Muscle of arm (tissue), 1 donor: ENCODE measurements at regions not wholly inside any gene's neighbourhood (a gene's known extent, or its start where the extent isn't known, plus 50 kb on each side); places are given as distances from the start of the nearest gene placed in this dataset.

Experiments
- DNase-seq: peaks from one replicate; pipeline ENCODE4 v3.0.0-alpha.2; 2013

DNA sequence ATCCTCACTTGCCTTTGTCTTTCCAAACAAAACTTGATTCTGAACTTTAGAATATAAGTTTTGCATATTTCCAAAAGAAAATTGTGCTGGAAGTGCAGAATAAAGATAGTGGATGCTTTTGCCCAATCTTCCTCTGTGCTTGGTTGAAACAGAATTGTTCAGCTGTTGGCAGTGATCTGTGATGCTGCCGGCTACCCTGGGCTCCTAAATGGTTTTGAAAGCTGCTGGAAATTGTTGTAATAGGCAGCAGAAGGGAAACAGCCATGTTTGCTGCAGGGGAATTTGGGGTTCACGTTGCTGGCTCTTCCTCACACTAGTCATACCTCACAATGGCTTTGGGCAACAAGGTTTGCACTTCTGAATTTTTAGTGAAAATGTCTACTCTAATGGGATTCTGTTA, 398.0 kb downstream of the RAPGEF2 start:
- DNase-seq, result no peak

DNA sequence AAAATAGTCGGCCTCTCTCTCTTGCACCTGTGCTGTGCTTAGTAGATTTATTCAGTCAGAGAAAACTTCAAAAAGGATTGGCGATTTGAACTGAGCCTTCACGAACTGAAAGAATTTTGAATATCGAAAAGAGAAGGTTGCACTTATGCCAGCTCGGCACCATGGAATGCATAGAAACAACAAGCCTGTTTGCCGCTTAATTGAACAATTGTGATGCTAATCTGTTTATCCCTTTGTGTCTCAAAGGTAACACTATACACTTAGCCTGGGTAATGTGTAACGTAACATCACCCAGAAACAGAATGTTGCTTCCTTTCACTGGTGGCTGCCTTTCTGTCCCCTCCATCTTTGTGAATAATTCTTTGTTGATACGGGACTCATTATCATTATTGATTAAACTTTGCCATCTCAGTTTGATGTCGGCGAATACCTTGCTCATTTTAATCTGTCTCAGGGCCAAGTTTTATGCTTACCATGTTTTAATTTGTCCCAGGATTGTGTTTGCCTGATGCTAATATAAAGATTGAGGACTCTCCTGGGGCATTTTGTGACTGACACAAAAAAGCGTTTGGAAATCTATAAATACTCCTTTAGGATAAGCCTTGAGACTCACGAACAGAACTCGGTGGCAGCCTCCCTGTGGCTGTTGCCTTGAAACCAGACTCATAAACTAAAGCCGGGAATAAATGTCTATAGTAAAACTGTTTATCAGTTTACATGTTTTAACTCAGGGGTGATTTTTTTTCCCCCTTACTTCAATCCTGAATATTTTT, 400.5 kb downstream of the RAPGEF2 start:
- DNase-seq, result no peak

DNA sequence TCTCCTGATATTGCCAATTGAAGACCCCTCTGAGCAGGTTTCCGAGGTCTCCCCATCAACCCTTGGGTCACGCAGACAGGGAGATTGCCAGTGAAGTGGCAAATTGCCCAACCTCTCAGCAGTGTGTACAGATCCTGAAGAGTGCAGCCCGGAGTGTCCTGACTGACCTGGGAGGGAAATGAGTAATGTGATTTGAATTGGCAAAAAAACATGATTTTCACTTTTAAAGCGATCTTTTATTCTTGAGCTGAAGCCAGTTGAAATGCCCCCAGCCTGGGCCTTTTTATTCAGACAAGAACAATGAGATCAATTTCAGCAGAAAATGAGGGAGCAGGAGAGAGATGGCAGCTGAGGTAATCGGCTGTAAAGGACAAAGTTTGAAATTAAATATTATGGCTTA, 401.8 kb downstream of the RAPGEF2 start:
- DNase-seq, result no peak

DNA sequence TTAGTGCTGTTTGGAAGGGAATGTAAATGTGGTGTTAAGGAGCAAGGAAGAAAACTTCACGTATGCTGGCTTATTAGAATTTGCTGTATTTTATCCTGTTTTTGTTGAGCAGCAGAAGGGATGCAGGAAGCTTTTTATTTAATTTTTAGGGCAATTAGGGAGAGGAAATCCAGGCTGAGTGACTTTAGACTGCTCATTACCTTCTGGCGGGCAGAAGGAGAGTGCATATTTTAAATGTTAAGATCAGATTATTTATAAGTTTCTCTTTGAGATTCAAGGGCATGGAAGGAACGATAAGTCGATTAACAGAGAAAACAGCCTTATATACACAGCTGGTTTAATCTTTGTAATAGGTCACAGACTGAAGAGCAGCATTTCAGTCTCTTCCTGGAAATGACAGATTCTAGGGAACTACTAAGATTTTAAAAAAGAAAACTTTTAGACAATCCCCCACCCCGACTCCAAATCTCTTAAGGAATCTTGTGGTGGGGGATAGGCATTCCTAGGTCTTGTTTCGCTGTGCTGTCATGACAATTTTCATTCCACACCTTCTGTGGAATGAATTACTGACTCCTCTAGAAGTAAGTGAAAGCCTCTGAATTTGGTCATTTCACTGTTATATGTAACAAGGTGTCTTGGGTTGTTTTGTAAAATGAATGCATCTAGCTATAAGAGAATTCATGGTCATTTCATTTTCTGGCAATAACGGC, 402.5 kb downstream of the RAPGEF2 start:
- no peak for DNase-seq

DNA sequence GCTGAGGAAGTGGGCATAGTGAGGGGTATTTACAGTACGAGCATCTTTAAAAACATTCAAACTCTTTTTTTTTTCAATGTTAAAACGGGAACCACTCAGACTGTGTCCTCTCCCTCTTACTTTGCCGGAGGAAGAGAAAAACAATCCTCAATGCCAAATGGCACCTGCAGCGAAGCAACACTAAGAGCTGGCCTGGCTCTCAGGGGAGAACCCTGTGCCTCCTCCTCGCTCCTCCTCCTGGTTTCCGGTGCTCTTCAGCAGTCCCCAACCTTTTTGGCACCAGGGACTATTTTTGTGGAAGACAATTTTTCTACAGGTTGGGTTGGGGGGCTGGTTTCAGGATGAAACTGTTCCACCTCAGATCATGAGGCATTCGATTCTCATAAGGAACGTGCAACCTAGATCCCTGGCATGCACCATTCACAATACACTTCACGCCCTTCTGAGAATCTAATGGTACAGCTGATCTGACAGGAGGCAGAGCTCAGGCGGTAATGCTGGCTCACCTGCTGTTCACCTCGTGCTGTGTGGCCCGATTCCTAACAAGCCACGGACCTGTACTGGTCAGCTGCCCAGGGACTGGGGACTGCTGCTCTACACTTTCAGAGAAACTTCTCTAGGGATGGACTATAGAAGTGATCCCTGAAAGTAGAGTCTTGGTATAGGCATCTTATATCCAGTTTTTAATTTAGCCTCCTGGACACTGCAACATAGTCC, 404.1 kb downstream of the RAPGEF2 start:
- no peak for DNase-seq

DNA sequence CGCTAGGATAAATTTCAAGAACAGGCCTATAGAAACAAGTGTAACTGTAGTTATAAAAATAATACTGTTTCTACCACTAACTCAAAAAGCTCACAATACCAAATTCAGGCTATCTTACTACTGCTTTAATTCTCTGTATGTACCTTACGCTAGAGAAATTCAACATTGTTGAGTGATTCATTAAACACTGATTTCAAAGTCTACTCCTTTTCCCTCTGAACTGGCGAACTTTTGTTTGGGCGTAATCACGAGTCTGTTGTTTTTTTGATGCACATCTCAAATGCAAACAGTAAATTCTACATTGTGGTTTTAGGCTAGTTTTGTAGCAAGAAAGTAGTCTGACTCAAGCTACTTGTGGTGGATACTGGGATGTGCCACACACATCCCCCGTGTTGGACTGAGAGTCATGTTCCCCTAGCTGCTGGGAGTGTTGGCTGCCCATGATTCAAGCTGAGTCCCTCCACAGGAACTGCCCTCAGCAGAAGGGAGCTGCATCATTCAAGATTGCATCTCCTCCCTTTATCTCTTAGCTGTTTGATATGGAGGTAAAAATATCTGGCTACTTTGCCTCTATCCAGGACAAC, 406.1 kb downstream of the RAPGEF2 start:
- DNase-seq, result no peak

DNA sequence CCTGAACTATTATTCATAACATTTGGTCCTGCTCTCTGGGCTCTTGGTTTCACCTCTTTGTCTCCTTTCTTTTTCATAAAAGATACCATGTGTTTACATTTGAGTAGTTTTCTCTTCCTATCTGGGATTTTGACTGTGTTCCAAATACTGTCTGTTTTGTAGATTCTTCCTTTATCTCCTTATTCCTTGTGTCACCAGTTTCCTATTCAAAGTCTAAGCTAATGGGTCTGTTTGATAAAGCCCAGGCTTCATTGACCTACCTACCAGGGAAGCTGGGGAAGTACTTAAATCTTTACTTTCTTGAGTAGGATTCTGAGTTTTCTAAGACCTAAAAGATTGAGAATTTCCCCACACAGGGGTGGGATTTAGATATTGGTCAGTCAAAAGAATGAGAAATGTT, 409.5 kb downstream of the RAPGEF2 start:
- DNase-seq, result no peak

DNA sequence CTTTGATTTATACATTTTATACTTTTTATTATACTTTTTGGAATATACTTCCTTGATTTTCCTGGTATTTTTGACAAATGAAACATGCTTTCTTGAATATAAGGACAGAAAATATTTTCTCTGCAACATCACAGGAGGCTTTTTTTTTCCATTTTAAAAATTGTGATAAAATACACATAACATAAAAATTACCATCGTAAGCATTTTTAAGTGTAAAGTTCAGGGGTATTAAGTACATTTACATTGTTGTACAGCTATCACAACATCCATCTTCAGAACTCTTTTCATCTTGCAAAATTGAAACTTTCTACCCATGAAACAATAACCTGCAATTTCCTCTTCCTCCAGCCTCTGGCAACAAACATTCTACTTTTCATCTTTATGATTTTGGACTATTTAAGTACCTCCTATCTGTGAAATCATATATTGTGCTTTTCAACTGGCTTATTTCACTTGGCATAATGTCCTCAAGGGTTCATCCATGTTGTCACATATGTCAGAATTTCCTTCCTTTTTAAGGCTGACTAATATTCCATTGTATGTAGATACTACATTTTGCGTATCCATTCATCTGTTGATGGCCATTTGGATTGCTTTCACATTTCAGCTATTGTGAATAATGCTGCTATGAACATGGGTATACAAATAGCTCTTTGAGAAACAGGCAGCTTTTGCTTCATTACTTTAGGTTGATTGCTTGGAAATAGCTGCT, 412.6 kb downstream of the RAPGEF2 start:
- no peak for DNase-seq

DNA sequence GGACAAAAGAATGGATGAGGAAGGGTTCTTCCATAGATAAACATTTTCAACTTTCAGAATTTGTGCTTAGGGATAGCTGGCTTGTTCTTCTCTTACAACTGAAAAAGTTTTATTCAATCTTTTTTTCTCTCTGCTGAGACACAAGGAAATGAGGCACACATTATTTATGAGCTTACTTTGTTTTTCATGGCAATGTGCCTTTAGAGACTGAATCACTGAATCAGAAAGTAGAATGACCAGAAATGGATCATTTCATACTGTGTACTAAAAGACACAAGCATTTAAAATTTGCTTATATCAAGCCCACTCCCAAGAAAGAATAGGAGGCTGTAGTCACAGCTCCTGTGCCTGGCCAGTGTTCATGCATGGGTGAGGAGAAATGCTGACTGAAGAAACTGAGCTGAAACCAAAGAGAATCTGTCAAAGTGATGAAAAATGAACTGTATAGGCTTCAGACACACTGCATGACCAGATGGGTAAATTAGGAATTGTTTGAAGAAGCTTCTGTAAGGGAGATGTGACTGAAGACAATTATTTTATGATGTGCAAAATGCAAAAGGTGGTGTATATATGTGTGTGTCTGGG, 413.8 kb downstream of the RAPGEF2 start:
- DNase-seq, result no peak

DNA sequence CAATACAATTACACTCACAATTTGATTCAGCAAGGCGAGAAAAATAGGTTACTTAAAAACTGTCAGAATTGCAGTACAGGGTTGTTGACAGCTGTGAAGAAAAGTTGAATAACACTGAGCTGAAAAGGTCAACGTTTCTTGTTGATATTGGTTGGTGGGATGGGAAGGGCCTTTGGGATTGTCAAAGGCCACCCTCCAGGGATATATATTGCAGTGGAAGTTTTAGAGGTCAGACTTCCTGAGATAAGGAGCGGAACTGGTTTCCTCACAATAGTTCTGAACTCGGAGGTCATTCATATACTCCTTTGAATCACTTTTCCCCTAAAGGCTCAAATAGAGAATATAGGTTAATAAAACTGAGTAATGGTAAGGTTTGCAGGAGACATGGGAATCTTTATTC, 417.2 kb downstream of the RAPGEF2 start:
- no peak for DNase-seq

DNA sequence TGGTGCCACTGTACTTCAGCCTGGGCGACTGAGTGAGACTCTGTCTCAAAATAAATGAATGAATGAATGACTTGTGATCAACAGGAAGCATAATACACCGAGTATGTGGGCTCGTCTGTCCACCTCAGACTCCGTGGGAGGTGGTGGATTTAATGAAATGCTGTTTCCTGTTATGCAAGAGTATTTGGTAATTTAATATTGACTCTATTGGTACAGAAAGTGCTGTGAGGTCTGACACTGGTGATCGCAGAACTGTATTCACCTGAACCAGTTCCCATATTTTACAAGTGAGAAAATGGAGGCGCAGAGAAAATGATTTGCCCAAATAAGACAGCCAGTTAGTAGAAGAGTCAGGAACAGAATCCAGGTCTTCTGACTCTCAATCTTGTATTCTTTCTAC, 423.3 kb downstream of the RAPGEF2 start:
- DNase-seq, result no peak

DNA sequence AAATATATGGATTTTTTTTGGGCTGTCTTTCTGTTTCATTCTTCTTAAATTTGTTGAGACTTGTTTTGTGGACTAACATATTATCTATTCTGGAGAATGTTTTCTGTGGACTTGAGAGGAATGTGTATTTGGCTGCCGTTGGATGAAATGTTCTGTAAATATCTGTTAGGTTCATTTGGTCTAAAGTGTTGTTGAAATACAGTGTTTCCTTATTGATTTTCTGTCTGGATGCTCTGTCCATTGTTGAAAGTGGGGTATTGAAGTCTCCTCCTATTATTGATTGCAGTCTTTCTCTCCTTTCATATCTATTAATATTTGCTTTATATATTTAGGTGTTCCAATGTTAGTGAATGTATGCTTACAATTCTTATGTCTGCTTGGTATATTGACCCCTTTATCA, 431.8 kb downstream of the RAPGEF2 start:
- DNase-seq, result no peak

DNA sequence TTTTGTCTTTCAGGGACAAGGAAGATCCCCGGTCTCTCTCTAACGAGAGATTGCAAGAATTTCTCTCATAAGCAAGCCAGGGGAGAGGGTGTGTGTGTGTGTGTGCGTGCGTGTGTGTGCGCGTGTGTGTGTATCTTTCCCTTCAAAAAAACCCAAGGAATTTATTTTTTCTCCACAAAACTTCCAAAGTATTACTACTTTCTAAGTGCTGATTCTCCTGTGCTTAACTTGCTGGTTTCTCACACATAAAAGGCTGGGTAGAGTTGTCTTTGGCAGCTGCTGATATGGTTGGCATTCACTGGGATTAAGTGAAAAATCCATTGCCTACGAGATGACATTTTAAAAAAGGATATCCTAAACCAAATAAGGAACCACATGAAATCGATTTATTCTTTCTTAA, 435.7 kb downstream of the RAPGEF2 start:
- no peak for DNase-seq

DNA sequence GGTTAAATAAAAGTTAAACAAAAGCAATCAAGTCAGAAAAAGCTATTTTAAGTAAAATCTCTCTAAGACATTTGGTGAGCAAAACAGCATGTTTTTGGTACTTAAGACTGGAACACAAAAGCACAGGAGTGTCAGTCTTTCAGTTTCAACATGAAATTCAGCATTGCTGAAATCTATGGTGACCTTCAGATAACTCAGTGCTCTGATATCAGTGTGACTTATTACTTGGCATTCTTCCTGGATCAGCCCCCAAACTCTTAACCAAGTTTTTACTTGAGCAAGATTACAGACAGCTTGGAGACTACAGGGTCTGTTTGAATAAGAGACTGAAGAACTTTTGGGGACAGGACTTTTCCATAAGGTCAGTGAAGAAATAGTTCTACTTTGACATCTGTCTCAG, 437.2 kb downstream of the RAPGEF2 start:
- no peak for DNase-seq

DNA sequence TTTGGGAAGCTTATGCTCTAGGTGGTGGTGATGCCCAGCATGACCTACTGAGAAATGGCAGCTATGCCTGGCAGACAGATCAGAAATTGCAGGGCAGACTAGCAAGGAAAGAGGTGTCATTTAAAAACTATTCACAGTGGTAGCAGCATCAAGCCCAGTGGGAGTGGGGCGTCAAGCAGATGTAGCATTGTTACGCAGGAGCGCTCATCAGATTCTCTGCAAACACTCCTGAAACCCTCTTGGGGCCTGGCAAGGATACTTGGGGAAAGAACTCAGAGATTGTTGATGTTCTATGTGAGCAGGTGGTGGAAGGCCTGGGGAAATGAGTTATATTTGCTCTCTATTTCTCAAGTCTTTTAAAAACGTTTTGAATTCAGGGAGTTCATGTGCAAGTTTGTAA, 437.6 kb downstream of the RAPGEF2 start:
- DNase-seq, result no peak

DNA sequence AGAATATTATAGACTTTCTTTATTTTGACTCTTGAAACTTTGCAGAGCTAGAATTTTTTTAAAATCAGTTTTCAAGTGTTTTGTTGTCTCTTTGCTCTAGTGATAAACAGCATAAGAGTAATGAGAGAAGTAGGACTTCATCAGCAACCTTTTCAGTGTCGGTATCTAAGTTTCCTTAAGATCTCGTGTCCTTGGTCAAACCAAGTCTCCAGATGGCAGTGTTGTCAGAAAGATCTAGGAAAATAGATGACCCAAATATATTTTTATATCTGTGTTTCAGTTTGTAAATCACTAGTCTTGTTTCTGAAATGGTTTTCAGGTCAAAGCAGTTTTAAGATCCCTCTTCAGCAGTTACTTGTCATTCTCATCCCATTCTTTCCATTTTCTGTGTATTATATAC, 438.3 kb downstream of the RAPGEF2 start:
- DNase-seq, result no peak

DNA sequence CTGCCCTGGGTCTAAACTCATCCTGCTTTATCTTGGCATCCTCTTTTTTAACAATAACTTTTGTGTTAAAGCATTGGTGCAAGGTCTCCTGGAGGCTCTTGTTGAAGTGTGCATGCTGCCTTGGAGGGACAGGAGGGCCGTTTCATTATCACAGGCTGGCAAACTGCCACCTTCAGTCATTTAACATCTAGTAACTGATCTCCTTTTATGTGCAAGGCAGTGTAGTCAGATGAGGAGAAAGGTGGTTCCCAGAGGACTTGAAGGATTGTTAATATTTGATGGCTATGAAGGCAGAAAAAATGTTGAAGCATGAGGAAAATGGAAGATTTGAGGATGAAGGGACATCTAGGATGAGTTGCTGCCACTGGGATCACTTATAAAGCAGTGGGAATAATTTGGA, 439.4 kb downstream of the RAPGEF2 start:
- DNase-seq, result no peak

DNA sequence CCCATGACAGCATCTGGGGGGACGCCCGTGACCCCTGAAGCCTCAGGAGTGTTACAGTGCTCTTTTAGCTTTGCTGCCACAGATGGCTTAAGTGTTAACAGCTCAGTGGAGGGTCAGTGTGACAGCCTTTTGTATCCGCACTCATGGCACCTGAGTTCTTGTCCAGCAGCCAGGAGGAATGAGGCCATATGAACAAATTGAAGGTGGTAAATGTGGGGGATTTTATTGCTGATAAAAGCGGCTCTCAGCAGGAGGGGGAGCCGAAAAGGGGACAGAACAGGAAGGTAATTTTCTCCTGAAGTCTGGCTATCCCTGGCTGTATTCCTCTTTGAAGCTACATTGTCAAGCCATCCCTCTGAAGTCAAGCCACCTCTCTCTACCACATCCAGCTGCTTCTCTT, 441.0 kb downstream of the RAPGEF2 start:
- no peak for DNase-seq

DNA sequence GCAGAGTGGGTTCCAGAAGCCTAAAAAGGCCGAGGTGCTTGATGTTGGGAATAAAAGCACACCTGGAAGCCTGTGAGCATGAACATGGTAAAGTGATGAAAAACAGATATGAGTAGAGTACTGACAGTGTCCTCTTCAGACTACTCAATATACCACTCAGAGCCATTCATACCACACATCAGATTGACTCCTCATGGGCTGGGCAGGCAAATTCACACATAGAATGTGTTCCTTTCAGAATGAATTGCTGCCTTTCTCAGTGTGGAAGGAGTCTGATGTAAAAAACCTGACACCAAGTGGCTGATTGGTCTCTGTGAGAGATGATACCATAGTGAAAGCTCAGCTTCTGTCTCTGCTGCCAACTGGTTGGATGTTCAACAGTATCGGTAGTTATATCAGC, 442.7 kb downstream of the RAPGEF2 start:
- no peak for DNase-seq

DNA sequence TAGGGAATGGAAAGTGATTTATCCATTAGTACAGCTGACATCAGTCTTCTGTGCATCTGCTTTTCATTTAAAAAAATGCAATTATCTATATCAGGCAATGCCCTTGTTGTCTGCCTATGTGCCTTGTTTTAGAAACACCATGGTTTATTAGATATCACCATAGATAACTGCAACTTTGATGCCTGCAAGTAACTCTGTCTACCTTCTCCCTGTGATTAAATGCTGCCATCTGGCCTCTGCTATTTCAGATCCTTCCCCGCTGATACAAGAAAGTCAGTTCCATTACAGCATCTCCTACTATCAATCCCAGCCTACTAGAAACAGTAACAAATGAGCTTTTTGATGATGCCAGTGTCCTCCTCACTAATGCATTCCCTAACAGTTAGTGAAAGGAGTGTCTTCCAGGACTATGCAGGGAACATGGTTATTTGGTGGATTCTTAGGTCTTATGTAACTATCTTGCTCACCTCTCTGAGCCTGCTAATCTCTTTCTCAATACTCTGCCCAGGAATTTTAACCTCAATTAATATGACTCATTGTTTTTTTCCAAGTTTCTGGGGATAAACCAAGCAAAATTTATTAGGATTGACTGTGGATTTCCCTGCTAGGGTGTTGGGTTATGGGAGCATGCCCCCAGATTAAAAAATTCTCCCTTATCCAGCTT, 444.9 kb downstream of the RAPGEF2 start:
- no peak for DNase-seq

DNA sequence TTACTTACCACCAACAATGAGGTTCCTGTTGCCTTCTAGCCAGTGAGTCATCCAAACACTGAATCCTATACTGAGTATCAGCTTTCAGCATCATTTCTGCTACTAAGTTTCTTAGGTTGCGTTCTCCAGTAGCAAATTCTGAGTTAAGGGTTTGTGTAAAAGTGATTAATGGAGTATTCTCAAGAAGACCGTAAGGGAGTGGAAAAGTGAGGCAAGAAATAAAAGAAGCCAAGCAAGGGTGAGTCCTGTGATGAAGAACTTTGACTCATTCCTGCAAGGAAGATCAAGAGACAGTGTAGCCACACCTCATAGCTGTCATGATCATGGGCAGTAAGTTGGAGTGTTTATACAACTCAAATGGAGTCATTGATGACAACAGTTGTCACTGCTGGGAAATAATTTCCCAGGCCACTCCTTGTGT, 446.2 kb downstream of the RAPGEF2 start:
- DNase-seq, result no peak
